Suprapubic skin (tissue), 4 donors: ENCODE measurements at regions not wholly inside any gene's neighbourhood (a gene's known extent, or its start where the extent isn't known, plus 50 kb on each side); places are given as distances from the start of the nearest gene placed in this dataset.

Experiments
- DNase-seq, 2 donors: peaks; one replicate each; pipeline ENCODE4 v3.0.0-alpha.2; 2019; ENCODE audit warnings: low spot score in 2 of 2
- H3K27ac ChIP-seq: fragments of 200-600 bp; sonication (generic); one replicate; pipeline ENCODE4 v1.5.1; 2019
- H3K27me3 ChIP-seq: fragments of 200-600 bp; sonication (generic); one replicate; pipeline ENCODE4 v1.5.1; 2019
- H3K36me3 ChIP-seq: fragments of 200-600 bp; sonication (generic); one replicate; pipeline ENCODE4 v1.5.1; 2019
- H3K4me1 ChIP-seq: fragments of 200-600 bp; sonication (generic); one replicate; pipeline ENCODE4 v1.5.1; 2019
- H3K4me3 ChIP-seq: fragments of 200-600 bp; sonication (generic); one replicate; pipeline ENCODE4 v1.5.1; 2019; ENCODE audit warnings: mild to moderate bottlenecking
- H3K9me3 ChIP-seq: fragments of 200-600 bp; sonication (generic); one replicate; pipeline ENCODE4 v1.5.1; 2019
- EP300 ChIP-seq: sonication (generic); formaldehyde crosslinking; IDR thresholded peaks from one replicate; pipeline ENCODE4 v1.6.1; 2017; ENCODE audit warnings: antibody characterized with exemption
- POLR2A ChIP-seq, 2 donors: fragments of 450-650 bp; IDR thresholded peaks; one replicate each; pipeline ENCODE4 v1.6.1; 2017; ENCODE audit warnings: antibody characterized with exemption in 2 of 2, mild to moderate bottlenecking in 2 of 2, moderate library complexity in 2 of 2
- POLR2AphosphoS5 ChIP-seq, 3 donors: sonication (generic); formaldehyde crosslinking; IDR thresholded peaks; one replicate each; pipeline ENCODE4 v1.6.1; 2017; ENCODE audit warnings: antibody characterized with exemption in 3 of 3
- WGBS: methylation state at CpG from one replicate; pipeline ENCODE4 v1.1.5; 2018; 5-methylcytosine and 5-hydroxymethylcytosine counted together
- TF ChIP-seq, protein P1 (sequence below), 2 donors: fragments of 200-600 bp in 1 of 2; fragments of 450-650 bp in 1 of 2; sonication (generic) in 1 of 2; IDR thresholded peaks; one replicate each; pipeline ENCODE4 v1.5.1; 2016 to 2019; ENCODE audit warnings: antibody characterized with exemption in 2 of 2, mild to moderate bottlenecking in 1 of 2, moderate library complexity in 1 of 2

DNA sequence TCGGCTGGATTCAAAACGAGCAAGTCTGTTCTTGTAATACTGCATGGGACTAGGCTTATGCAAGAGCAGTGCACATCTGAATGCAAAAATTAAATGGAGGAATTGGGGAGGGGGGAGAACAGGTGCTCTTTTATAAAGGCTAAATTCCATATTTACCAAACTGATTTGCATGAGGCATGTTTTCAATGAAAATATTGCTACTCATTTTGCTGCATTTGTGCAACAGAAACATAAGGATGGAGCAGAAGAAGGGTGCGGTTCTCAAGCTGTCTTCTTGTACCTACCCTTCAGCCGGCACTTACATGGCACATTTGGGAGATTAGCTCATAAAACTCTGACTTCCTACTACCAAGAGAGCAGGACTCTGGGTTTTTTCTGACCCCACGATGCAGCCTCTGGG, 256.4 kb downstream of the CDCA7 start:
- Histone ChIP-seq H3K9me3 (no peaks in the 10 kb centered on the region), H3K36me3 (no peaks in the 10 kb centered on the region), H3K4me1 (no peaks in the 10 kb centered on the region), H3K4me3 (no peak overlapping the region), H3K27me3 (no peaks in the 10 kb centered on the region), H3K27ac (no peak overlapping the region)
- TF ChIP-seq POLR2AphosphoS5 (IDR thresholded peaks at IDR 0.05), result no peak
- 67% methylated on average over 5 of the region's 5 CpGs for WGBS
- no peak for DNase-seq

DNA sequence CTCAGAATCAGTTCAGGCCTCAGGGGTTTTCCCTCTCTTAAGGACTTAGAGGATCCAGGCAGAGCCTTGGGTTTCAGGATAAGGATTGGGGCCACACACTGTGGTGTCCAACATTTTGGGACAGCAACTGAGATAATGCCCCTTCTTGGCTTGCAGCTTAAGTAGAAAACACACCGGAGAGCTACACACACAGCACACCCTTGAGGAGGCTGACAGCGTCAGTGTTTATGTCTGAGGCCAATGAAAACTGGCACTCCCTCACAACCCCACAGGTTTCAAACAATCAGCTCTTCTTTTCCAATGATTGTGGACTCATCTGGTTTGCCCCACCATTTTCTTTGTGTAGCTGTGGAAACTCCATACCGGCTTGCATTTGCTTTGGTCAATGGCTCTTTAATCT, 257.7 kb downstream of the CDCA7 start:
- WGBS, result 83% methylated on average over 3 of the region's 3 CpGs
- H3K27me3 ChIP-seq, result no peaks in the 10 kb centered on the region
- H3K9me3 ChIP-seq, result no peaks in the 10 kb centered on the region
- no peak overlapping the region for H3K4me3 ChIP-seq
- no peak overlapping the region for H3K27ac ChIP-seq
- H3K4me1 ChIP-seq, result no peaks in the 10 kb centered on the region
- no peak for TF ChIP-seq POLR2AphosphoS5 (IDR thresholded peaks at IDR 0.05)
- TF ChIP-seq EP300, result no peak
- no peak for TF ChIP-seq POLR2A (IDR thresholded peaks at IDR 0.05)
- TF ChIP-seq, protein P1, sequence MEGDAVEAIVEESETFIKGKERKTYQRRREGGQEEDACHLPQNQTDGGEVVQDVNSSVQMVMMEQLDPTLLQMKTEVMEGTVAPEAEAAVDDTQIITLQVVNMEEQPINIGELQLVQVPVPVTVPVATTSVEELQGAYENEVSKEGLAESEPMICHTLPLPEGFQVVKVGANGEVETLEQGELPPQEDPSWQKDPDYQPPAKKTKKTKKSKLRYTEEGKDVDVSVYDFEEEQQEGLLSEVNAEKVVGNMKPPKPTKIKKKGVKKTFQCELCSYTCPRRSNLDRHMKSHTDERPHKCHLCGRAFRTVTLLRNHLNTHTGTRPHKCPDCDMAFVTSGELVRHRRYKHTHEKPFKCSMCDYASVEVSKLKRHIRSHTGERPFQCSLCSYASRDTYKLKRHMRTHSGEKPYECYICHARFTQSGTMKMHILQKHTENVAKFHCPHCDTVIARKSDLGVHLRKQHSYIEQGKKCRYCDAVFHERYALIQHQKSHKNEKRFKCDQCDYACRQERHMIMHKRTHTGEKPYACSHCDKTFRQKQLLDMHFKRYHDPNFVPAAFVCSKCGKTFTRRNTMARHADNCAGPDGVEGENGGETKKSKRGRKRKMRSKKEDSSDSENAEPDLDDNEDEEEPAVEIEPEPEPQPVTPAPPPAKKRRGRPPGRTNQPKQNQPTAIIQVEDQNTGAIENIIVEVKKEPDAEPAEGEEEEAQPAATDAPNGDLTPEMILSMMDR (IDR thresholded peaks at IDR 0.05), result no peak
- DNase-seq, result no peak
- H3K36me3 ChIP-seq, result no peaks in the 10 kb centered on the region

DNA sequence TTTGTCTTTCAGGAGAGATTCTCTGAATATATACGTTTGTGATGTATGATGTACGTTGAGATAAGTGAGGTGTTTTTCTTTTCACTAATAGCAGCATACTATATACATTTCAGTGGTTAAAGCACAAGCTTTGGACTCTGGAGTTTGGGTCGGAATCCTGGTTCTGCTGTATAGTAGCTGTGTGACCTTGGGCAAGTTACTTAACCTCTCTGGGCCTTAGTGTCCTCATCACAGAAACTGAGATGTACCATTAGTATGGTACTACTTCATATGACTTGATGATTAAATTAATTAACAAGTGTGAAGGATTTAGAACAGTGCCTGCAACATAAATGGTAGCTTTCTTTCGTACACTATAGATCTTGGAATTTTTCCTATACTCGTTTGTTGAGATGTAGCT, 258.7 kb downstream of the CDCA7 start:
- DNase-seq, result no peak
- no peak overlapping the region for H3K27ac ChIP-seq
- no peaks in the 10 kb centered on the region for H3K36me3 ChIP-seq
- no peaks in the 10 kb centered on the region for H3K4me1 ChIP-seq
- TF ChIP-seq, protein P1 (IDR thresholded peaks at IDR 0.05), result no peak
- no peaks in the 10 kb centered on the region for H3K27me3 ChIP-seq
- 79% methylated on average over 5 of the region's 5 CpGs for WGBS
- H3K4me3 ChIP-seq, result no peak overlapping the region
- no peaks in the 10 kb centered on the region for H3K9me3 ChIP-seq

DNA sequence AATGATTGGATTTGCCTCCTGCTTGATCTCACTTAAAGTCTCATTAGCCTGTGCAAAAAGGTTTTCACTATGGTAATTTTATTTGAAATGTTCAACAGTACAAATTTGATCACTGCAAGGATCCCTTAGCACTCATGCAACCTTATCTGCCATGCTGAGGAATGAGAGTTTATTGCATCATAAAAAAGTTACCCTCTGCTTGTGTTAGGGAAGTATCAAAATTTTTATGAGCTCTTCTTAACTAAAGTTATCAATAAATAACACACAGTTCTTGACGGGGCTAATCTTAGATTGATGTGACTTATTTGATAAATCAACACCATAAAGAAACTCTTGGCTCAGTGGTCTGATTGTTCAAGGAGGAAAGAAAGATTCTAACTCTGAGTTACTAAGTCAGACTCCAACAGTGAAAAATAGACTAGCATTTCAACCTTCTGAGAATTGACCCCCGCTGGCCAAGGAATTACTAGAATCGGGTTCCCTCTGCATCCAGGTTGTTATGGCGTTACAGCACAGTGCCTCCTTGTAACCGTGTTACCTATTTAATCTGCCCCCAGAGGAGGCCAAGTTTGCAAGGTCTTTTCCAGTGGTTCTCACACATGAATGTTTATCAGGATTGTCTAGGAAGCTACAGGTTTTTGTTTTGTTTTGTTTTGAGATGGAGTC, 259.7 kb downstream of the CDCA7 start:
- TF ChIP-seq, protein P1 (IDR thresholded peaks at IDR 0.05), result no peak

DNA sequence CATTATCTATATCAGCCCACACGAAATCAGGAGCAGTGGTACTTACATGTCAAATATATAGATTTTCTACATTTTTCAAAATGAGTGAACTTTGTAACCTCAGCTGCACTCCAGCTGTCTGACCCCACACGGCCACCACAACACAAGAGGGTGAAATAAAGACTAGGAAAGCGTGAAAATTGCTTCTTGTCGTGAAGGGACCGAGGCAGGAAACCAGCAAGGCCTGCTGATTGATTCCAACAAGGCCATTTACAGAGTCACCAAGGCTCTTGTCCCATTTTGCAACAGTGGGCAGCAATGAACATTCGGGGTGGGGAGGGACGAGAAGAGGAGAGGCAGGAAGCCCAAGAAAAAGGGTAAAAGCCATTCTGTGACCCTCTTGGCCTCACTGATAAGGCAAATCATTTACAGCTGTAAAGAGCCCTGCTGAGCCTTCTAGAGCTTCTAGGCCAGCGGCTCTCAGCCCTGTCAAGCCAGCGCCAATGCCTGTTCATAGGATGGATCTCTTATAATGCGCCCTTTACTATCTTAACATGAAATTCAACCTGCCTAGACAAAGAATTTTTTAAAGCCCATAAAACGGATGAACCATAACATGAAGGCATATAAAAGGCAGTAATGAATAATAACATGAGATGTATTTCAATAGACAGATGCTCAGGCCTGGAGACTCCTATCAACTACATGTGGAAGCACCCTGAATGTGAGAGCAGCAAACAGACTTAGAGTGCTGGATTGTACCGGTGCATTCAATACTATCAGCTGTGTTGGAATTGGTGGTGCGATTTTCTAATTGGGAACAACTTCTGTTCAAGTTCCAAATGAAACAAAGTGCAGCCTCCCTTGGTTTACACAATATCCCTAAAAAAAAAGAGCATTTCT, 269.0 kb downstream of the CDCA7 start:
- TF ChIP-seq, protein P1 (IDR thresholded peaks at IDR 0.05), result no peak
- TF ChIP-seq EP300 (no peak), POLR2A (IDR thresholded peaks at IDR 0.05) (no peak), POLR2AphosphoS5 (IDR thresholded peaks at IDR 0.05) (no peak)
- 81% methylated on average over 13 of the region's 13 CpGs for WGBS
- H3K4me1 ChIP-seq, result no peaks in the 10 kb centered on the region
- H3K27ac ChIP-seq, result no peak overlapping the region
- H3K4me3 ChIP-seq, result no peak overlapping the region
- H3K9me3 ChIP-seq, result no peaks in the 10 kb centered on the region
- no peaks in the 10 kb centered on the region for H3K27me3 ChIP-seq
- DNase-seq, result no peak
- no peaks in the 10 kb centered on the region for H3K36me3 ChIP-seq

More for the DNA sequence above, 259.7 kb downstream of the CDCA7 start:
- no peak for DNase-seq
- Histone ChIP-seq H3K4me3 (no peak overlapping the region), H3K27me3 (no peaks in the 10 kb centered on the region), H3K27ac (no peak overlapping the region), H3K36me3 (no peaks in the 10 kb centered on the region), H3K4me1 (no peaks in the 10 kb centered on the region), H3K9me3 (no peaks in the 10 kb centered on the region)
- 80% methylated on average over 5 of the region's 5 CpGs for WGBS
